ENCODE measurements at regions not wholly inside any gene's neighbourhood (a gene's known extent, or its start where the extent isn't known, plus 50 kb on each side); places are given as distances from the start of the nearest gene placed in this dataset.

DNA sequence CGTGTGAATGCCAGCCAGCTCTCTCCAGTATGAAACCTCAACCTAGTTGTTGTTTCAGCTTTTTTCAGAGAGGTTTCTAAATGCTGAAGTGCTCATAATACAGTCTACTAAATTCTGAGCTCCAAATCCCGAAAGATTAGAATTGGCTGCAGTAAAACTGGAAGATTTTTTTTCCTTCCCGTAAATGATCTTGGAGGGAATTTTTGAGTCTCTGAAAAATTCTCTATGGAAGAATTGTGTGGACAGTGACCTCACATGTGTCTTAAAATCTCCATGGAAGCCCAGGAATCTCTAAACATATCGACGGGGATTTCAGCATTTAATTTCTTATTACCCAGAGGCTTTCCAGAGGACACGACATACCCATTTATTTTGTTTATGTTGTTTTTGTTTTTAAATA is 1499.2 kb downstream of the LRRC4C start:
- H3F3A ChIP-seq (ENCODE audit: insufficient read depth, low read length): no peaks in the 10 kb centered on the region
- H3K9me2 ChIP-seq (ENCODE audit: low read depth, low read length): no peaks in the 10 kb centered on the region
- no peaks in the 10 kb centered on the region for H4K20me1 ChIP-seq (ENCODE audit: insufficient read depth, low read length)
- H3K9me3 ChIP-seq (ENCODE audit: low read length): no peaks in the 10 kb centered on the region
- no peaks in the 10 kb centered on the region for H3K27me3 ChIP-seq (ENCODE audit: insufficient read depth, low read length)
- H3K4me1 ChIP-seq (ENCODE audit: insufficient read depth, low read length, severe bottlenecking): no peaks in the 10 kb centered on the region
- no peak overlapping the region for H3K4me2 ChIP-seq (ENCODE audit: low read length)
- no peak overlapping the region for H2AFZ ChIP-seq (ENCODE audit: low read length)
- H3K9ac ChIP-seq (ENCODE audit: low read length): no peak overlapping the region
- TF ChIP-seq, protein P1, sequence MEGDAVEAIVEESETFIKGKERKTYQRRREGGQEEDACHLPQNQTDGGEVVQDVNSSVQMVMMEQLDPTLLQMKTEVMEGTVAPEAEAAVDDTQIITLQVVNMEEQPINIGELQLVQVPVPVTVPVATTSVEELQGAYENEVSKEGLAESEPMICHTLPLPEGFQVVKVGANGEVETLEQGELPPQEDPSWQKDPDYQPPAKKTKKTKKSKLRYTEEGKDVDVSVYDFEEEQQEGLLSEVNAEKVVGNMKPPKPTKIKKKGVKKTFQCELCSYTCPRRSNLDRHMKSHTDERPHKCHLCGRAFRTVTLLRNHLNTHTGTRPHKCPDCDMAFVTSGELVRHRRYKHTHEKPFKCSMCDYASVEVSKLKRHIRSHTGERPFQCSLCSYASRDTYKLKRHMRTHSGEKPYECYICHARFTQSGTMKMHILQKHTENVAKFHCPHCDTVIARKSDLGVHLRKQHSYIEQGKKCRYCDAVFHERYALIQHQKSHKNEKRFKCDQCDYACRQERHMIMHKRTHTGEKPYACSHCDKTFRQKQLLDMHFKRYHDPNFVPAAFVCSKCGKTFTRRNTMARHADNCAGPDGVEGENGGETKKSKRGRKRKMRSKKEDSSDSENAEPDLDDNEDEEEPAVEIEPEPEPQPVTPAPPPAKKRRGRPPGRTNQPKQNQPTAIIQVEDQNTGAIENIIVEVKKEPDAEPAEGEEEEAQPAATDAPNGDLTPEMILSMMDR (IDR thresholded peaks at IDR 0.05; ENCODE audit: low read length): no peak
- no peak for TF ChIP-seq EZH2 (IDR thresholded peaks at IDR 0.05; ENCODE audit: borderline replicate concordance, low read length)
- no peaks in the 10 kb centered on the region for H3K79me2 ChIP-seq (ENCODE audit: insufficient read depth, low read length)
- no peaks in the 10 kb centered on the region for H3K36me3 ChIP-seq (ENCODE audit: insufficient read depth, low read length)
- H3K27ac ChIP-seq (ENCODE audit: low read depth, low read length, poor library complexity, severe bottlenecking): no peak overlapping the region
- no peak overlapping the region for H3K4me3 ChIP-seq (ENCODE audit: low read depth, low read length, poor library complexity, severe bottlenecking)

DNA sequence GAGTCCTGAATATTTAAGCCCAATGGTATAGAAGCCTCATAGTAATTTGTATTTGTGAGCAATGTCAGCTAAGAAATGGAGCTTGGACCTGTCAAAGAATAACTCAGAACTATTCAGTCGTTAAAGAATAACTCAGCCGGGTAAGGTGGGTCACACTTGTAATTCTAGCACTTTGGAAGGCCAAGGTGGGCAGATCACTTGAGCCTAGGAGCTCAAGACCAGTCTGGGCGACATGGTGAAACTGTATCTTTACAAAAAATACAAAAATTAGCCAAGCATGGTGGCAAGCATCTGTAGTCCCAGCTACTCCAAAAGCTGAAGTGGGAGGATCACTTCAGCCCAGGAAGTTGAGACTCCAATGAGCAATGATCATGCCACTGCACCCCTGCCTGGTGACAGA is 1526.5 kb downstream of the LRRC4C start:
- H3K4me3 ChIP-seq (ENCODE audit: low read depth, low read length, poor library complexity, severe bottlenecking): no peak overlapping the region

DNA sequence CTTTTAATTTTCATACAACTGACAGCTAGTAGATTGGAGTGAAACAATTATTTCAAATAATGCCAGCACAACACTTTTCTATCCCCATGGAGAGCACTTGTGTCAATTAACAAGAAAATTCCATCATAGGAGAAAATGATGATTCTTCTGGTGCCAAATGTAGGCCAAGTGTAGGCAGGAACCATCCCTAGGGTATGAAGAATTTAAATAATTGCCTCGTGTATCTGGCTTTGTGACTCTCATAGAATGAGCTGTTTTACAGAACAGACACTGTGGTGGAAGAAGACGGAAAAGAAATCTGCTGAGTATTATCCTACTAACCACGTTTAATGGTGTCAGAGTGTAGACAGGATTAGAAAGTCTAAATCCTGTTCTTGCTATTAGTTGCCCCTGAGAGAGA is 1542.2 kb downstream of the LRRC4C start:
- Histone ChIP-seq H3K9me3 (ENCODE audit: low read length) (no peaks in the 10 kb centered on the region), H3F3A (ENCODE audit: insufficient read depth, low read length) (no peaks in the 10 kb centered on the region), H3K9ac (ENCODE audit: low read length) (no peak overlapping the region), H2AFZ (ENCODE audit: low read length) (no peak overlapping the region), H3K4me3 (ENCODE audit: low read depth, low read length, poor library complexity, severe bottlenecking) (no peak overlapping the region), H3K36me3 (ENCODE audit: insufficient read depth, low read length) (no peaks in the 10 kb centered on the region), H3K79me2 (ENCODE audit: insufficient read depth, low read length) (no peaks in the 10 kb centered on the region), H3K9me2 (ENCODE audit: low read depth, low read length) (no peaks in the 10 kb centered on the region), H3K27ac (ENCODE audit: low read depth, low read length, poor library complexity, severe bottlenecking) (no peak overlapping the region), H4K20me1 (ENCODE audit: insufficient read depth, low read length) (no peaks in the 10 kb centered on the region), H3K27me3 (ENCODE audit: insufficient read depth, low read length) (no peaks in the 10 kb centered on the region), H3K4me2 (ENCODE audit: low read length) (no peak overlapping the region), H3K4me1 (ENCODE audit: insufficient read depth, low read length, severe bottlenecking) (no peaks in the 10 kb centered on the region)
- TF ChIP-seq, protein P1 (IDR thresholded peaks at IDR 0.05; ENCODE audit: low read length): no peak
- no peak for TF ChIP-seq EZH2 (IDR thresholded peaks at IDR 0.05; ENCODE audit: borderline replicate concordance, low read length)

More for the DNA sequence above, 1526.5 kb downstream of the LRRC4C start:
- H3K9me2 ChIP-seq (ENCODE audit: low read depth, low read length): no peaks in the 10 kb centered on the region
- TF ChIP-seq EZH2 (IDR thresholded peaks at IDR 0.05; ENCODE audit: borderline replicate concordance, low read length): no peak
- TF ChIP-seq, protein P1 (IDR thresholded peaks at IDR 0.05; ENCODE audit: low read length): no peak
- no peaks in the 10 kb centered on the region for H4K20me1 ChIP-seq (ENCODE audit: insufficient read depth, low read length)
- H3K9me3 ChIP-seq (ENCODE audit: low read length): no peaks in the 10 kb centered on the region
- H3K9ac ChIP-seq (ENCODE audit: low read length): no peak overlapping the region
- no peaks in the 10 kb centered on the region for H3K36me3 ChIP-seq (ENCODE audit: insufficient read depth, low read length)
- no peaks in the 10 kb centered on the region for H3K79me2 ChIP-seq (ENCODE audit: insufficient read depth, low read length)
- H2AFZ ChIP-seq (ENCODE audit: low read length): no peak overlapping the region
- no peaks in the 10 kb centered on the region for H3K4me1 ChIP-seq (ENCODE audit: insufficient read depth, low read length, severe bottlenecking)
- no peak overlapping the region for H3K4me2 ChIP-seq (ENCODE audit: low read length)
- H3F3A ChIP-seq (ENCODE audit: insufficient read depth, low read length): no peaks in the 10 kb centered on the region
- H3K27me3 ChIP-seq (ENCODE audit: insufficient read depth, low read length): no peaks in the 10 kb centered on the region
- H3K27ac ChIP-seq (ENCODE audit: low read depth, low read length, poor library complexity, severe bottlenecking): no peak overlapping the region
